ENCODE measurements at regions not wholly inside any gene's neighbourhood (a gene's known extent, or its start where the extent isn't known, plus 50 kb on each side); places are given as distances from the start of the nearest gene placed in this dataset.
"Not testable (repeated sequence)": the region's sequence is repeated elsewhere in the genome, so short reads cannot be mapped to it uniquely, and the experiment has no call there.

DNA sequence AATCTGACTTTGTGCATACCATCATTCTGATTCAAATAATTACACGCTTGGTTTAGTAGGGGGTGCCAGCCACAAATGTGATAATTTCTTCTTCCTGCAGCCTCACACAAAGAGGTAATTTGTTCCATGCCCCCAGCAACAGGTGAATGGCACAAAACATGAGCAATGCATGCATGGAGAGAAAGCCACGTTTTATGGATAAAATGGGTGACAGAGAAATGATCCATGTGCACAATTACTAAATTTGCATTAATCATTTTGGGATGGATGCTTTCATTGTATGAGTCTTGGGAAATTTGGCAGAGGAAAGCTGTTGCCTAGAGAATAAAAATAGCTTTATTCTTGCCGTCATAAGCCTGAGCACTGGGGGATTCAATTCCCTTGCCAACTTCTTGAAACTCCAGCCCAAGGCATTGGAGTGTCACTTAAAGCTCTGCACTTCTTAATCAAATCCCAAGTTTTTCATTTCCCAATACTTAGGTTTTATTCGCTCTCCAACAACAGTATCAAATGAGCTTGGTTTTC lies 411.6 kb downstream of the GBE1 start:
- H3K4me3 ChIP-seq, result no peak overlapping the region
- H3K36me3 ChIP-seq, result no peaks in the 10 kb centered on the region
- H3K27ac ChIP-seq, result no peak overlapping the region
- no peaks in the 10 kb centered on the region for H3K27me3 ChIP-seq
- H3K9me3 ChIP-seq, result no peaks in the 10 kb centered on the region
- 44 to 45% methylated on average over 4 of the region's 4 CpGs for WGBS, 2 donors
- TF ChIP-seq CTCF (IDR thresholded peaks at IDR 0.05) (no peak), POLR2A (IDR thresholded peaks at IDR 0.05) (no peak), EP300 (IDR thresholded peaks at IDR 0.05) (no peak)
- H3K4me1 ChIP-seq, result no peaks in the 10 kb centered on the region
- no peak for DNase-seq (ENCODE audit: low spot score in 2 of 2)

GRCh38 chr3:81339040-81339845 lies 422.2 kb downstream of the GBE1 start:
- H3K4me3 ChIP-seq, result no peak overlapping the region
- DNase-seq (ENCODE audit: low spot score in 2 of 2), result no peak
- no peaks in the 10 kb centered on the region for H3K36me3 ChIP-seq
- no peaks in the 10 kb centered on the region for H3K9me3 ChIP-seq
- 89 to 96% methylated on average over 1 of the region's 1 CpG for WGBS, 2 donors
- no peaks in the 10 kb centered on the region for H3K27me3 ChIP-seq
- no peaks in the 10 kb centered on the region for H3K4me1 ChIP-seq
- H3K27ac ChIP-seq, result no peak overlapping the region
- TF ChIP-seq POLR2A (IDR thresholded peaks at IDR 0.05) (no peak), CTCF (IDR thresholded peaks at IDR 0.05) (peak in 1 of 5 experiments; percentile 30)

DNA sequence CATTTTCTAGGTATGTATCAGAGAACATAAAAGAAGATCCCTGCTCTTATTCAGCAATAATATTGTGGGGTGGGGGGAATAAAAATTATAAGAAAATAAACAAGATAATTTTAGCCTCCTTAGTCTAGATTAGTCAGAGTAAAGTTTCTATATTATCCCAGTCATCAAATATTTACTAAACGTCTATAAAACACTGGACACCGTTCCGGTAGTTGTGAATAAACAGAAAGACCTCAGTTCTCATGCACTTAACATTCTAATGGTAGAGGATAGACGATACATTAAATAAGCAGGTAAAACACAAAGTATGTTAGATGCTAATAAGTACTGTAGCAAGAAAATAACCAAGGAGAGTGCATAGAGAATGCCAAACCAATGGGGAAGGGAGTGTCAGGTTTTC lies 425.0 kb downstream of the GBE1 start:
- Histone ChIP-seq H3K36me3 (no peaks in the 10 kb centered on the region), H3K9me3 (no peaks in the 10 kb centered on the region), H3K27ac (no peak overlapping the region), H3K4me1 (no peaks in the 10 kb centered on the region), H3K4me3 (no peak overlapping the region), H3K27me3 (no peaks in the 10 kb centered on the region)
- no peak for DNase-seq (ENCODE audit: low spot score in 2 of 2)
- WGBS, 2 donors, result 90 to 91% methylated on average over 4 of the region's 4 CpGs
- TF ChIP-seq CTCF (IDR thresholded peaks at IDR 0.05) (no peak), POLR2A (IDR thresholded peaks at IDR 0.05) (no peak), EP300 (IDR thresholded peaks at IDR 0.05) (no peak)

- not testable (repeated sequence) for H3K9me3 ChIP-seq; H3K4me1 ChIP-seq; H3K27me3 ChIP-seq; H3K4me3 ChIP-seq; H3K27ac ChIP-seq; DNase-seq (ENCODE audit: low spot score in 2 of 2); H3K36me3 ChIP-seq
- WGBS, 2 donors, result 89 to 90% methylated on average over 7 of the region's 7 CpGs
These were observed 431.6 kb downstream of the GBE1 start for GRCh38 chr3:81329835-81330234.

GRCh38 chr3:81326245-81326644 lies 435.2 kb downstream of the GBE1 start:
- DNase-seq (ENCODE audit: low spot score in 2 of 2), result no peak
- Histone ChIP-seq H3K9me3 (no peaks in the 10 kb centered on the region), H3K36me3 (no peaks in the 10 kb centered on the region), H3K4me3 (no peak overlapping the region), H3K27me3 (no peaks in the 10 kb centered on the region), H3K27ac (no peak overlapping the region), H3K4me1 (no peaks in the 10 kb centered on the region)
- WGBS, 2 donors, result 90 to 92% methylated on average over 8 of the region's 8 CpGs
- TF ChIP-seq CTCF (IDR thresholded peaks at IDR 0.05) (no peak), EP300 (IDR thresholded peaks at IDR 0.05) (no peak), POLR2A (IDR thresholded peaks at IDR 0.05) (no peak)

Data from tibial nerve (tissue), 4 donors.